ENCODE measurements at regions not wholly inside any gene's neighbourhood (a gene's known extent, or its start where the extent isn't known, plus 50 kb on each side); places are given as distances from the start of the nearest gene placed in this dataset.

- TF ChIP-seq CTCF (IDR thresholded peaks at IDR 0.05) = no peak
- no peaks in the 10 kb centered on the region for H3K4me1 Mint-ChIP-seq
- Histone ChIP-seq H3K36me3 (replicated peaks in 1 of 2; ENCODE audit: control insufficient read depth in 1 of 2, insufficient read depth in 2 of 2, low read length in 2 of 2) (no peaks in the 10 kb centered on the region), H3K27me3 (ENCODE audit: control insufficient read depth in 2 of 2, insufficient read depth in 2 of 2, low read length in 2 of 2) (no peaks in the 10 kb centered on the region), H3K4me1 (ENCODE audit: control insufficient read depth in 1 of 2, insufficient read depth in 2 of 2, low read length in 2 of 2) (no peaks in the 10 kb centered on the region), H2AFZ (ENCODE audit: insufficient read depth, low read depth, low read length, poor library complexity, severe bottlenecking) (no peak overlapping the region), H3K4me2 (replicated peaks; ENCODE audit: extremely low read depth, low read length, poor library complexity, severe bottlenecking) (no peak overlapping the region), H3K79me2 (ENCODE audit: insufficient read depth, low read length) (no peaks in the 10 kb centered on the region), H3K9ac (ENCODE audit: insufficient read depth, low read length, poor library complexity, severe bottlenecking) (no peak overlapping the region), H4K20me1 (ENCODE audit: insufficient read depth, low read length) (no peaks in the 10 kb centered on the region), H3K4me3 (replicated peaks in 1 of 3; ENCODE audit: low read depth in 2 of 3, low read length in 3 of 3) (no peak overlapping the region), H3K27ac (ENCODE audit: low read depth in 1 of 2, low read length in 2 of 2) (no peak overlapping the region), H3K9me3 (replicated peaks in 1 of 2; ENCODE audit: control insufficient read depth in 1 of 2, insufficient read depth in 1 of 2, low read length in 2 of 2) (no peaks in the 10 kb centered on the region)
- H3K36me3 Mint-ChIP-seq = no peaks in the 10 kb centered on the region
- peaks cover 0 to 2% (median 0%) of the 10 kb centered on the region in 7 donors for H3K9me3 Mint-ChIP-seq
- intact Hi-C loops (cut with micrococcal nuclease) = no loop called here
- DNase-seq = no peak
- no peak overlapping the region for H3K27ac Mint-ChIP-seq
- 0% methylated on average over 1 of the region's 1 CpG for WGBS (ENCODE audit: insufficient coverage)
- H3K4me3 Mint-ChIP-seq = no peak overlapping the region
- no peaks in the 10 kb centered on the region for H3K27me3 Mint-ChIP-seq (ENCODE audit: low read depth in 3 of 3)
These were observed 621.5 kb downstream of the TENT5A start for GRCh38 chr6:81130969-81131368.

DNA sequence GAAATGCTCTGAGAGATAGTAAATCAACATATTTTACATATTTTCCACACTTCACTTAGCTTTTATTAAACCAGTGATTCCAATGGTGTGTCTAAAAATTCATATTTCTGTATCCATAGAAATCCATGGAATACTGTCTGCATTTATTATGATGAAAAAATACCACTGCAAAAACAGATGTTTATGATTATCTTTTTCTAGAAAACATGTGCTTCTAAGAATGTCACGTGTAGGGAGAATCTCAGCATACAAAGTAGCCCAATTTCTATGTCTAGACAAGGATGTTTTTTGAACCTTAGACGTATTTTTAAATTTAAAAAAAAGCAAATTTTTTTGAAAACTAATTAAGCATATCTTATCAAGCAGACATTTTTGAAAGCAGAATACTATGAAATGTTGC, 622.4 kb downstream of the TENT5A start:
- intact Hi-C loops (cut with micrococcal nuclease) = no loop called here
- Histone ChIP-seq H3K9ac (ENCODE audit: insufficient read depth, low read length, poor library complexity, severe bottlenecking) (no peak overlapping the region), H3K27ac (ENCODE audit: low read depth in 1 of 2, low read length in 2 of 2) (no peak overlapping the region), H3K36me3 (replicated peaks in 1 of 2; ENCODE audit: control insufficient read depth in 1 of 2, insufficient read depth in 2 of 2, low read length in 2 of 2) (no peaks in the 10 kb centered on the region), H3K4me3 (replicated peaks in 1 of 3; ENCODE audit: low read depth in 2 of 3, low read length in 3 of 3) (no peak overlapping the region), H3K4me2 (replicated peaks; ENCODE audit: extremely low read depth, low read length, poor library complexity, severe bottlenecking) (no peak overlapping the region), H3K4me1 (ENCODE audit: control insufficient read depth in 1 of 2, insufficient read depth in 2 of 2, low read length in 2 of 2) (no peaks in the 10 kb centered on the region), H2AFZ (ENCODE audit: insufficient read depth, low read depth, low read length, poor library complexity, severe bottlenecking) (no peak overlapping the region), H3K9me3 (replicated peaks in 1 of 2; ENCODE audit: control insufficient read depth in 1 of 2, insufficient read depth in 1 of 2, low read length in 2 of 2) (no peaks in the 10 kb centered on the region), H4K20me1 (ENCODE audit: insufficient read depth, low read length) (no peaks in the 10 kb centered on the region), H3K79me2 (ENCODE audit: insufficient read depth, low read length) (no peaks in the 10 kb centered on the region), H3K27me3 (ENCODE audit: control insufficient read depth in 2 of 2, insufficient read depth in 2 of 2, low read length in 2 of 2) (no peaks in the 10 kb centered on the region)
- no peak overlapping the region for H3K4me3 Mint-ChIP-seq
- H3K4me1 Mint-ChIP-seq = no peaks in the 10 kb centered on the region
- no peaks in the 10 kb centered on the region for H3K27me3 Mint-ChIP-seq (ENCODE audit: low read depth in 3 of 3)
- no peak for TF ChIP-seq CTCF (IDR thresholded peaks at IDR 0.05)
- H3K36me3 Mint-ChIP-seq = no peaks in the 10 kb centered on the region
- H3K27ac Mint-ChIP-seq = no peak overlapping the region
- no peak for DNase-seq
- H3K9me3 Mint-ChIP-seq = peaks cover 0 to under 1% (median 0%) of the 10 kb centered on the region in 7 donors
- WGBS (ENCODE audit: insufficient coverage) = no CpG with 5 or more reads among the region's 2 CpGs

All from CD14-positive monocyte (primary cell).